HCT116 (cell line): ENCODE measurements at regions not wholly inside any gene's neighbourhood (a gene's known extent, or its start where the extent isn't known, plus 50 kb on each side); places are given as distances from the start of the nearest gene placed in this dataset.

Experiments
- CTCF ChIP-seq, 3 experiments: fragments of 200-600 bp in 1 of 3; sonication (generic) in 1 of 3; IDR thresholded peaks in 2 of 3; conservative IDR thresholded peaks in 1 of 3; 2 replicates each; pipeline ENCODE4 v1.5.1; 2012 to 2017; ENCODE audit warnings: low read depth in 2 of 3, low read length in 2 of 3, antibody characterized with exemption in 1 of 3, borderline replicate concordance in 1 of 3, control low read depth in 1 of 3, mild to moderate bottlenecking in 1 of 3, mixed read lengths in 1 of 3, mixed run types in 1 of 3, moderate library complexity in 1 of 3; ENCODE audit not compliant: insufficient read depth in 1 of 3
- ELF1 ChIP-seq: IDR thresholded peaks from 2 replicates; pipeline ENCODE4 v1.6.1; 2012; ENCODE audit warnings: low read depth, borderline replicate concordance
- RAD21 ChIP-seq: IDR thresholded peaks from 2 replicates; pipeline ENCODE4 v1.6.1; 2012; ENCODE audit warnings: low read depth, mild to moderate bottlenecking
- ZBTB33 ChIP-seq: IDR thresholded peaks from 2 replicates; pipeline ENCODE4 v1.6.1; 2011; ENCODE audit warnings: mild to moderate bottlenecking, low read length, moderate library complexity; ENCODE audit not compliant: insufficient replicate concordance; ENCODE audit errors: extremely low read depth

- TF ChIP-seq ZBTB33: no peak
- no peak for TF ChIP-seq CTCF (IDR thresholded peaks at IDR 0.05 in 2 of 3, conservative IDR thresholded peaks at IDR 0.05 in 1 of 3; ENCODE audit: borderline replicate concordance in 1 of 3, insufficient read depth in 1 of 3, low read depth in 2 of 3, low read length in 2 of 3)
- TF ChIP-seq ELF1: no peak
- no peak for TF ChIP-seq RAD21
These were observed 589.7 kb upstream of the AMELY start for GRCh38 chrY:7501236-7501635.
